ENCODE measurements at regions not wholly inside any gene's neighbourhood (a gene's known extent, or its start where the extent isn't known, plus 50 kb on each side); places are given as distances from the start of the nearest gene placed in this dataset.

GRCh38 chr7:46032353-46032752 is 111.3 kb upstream of the IGFBP3 start:
- DNase-seq (ENCODE audit: extremely low spot score, unreplicated experiment) = no peak
- no peaks in the 10 kb centered on the region for H3K27me3 Mint-ChIP-seq
- H3K4me3 Mint-ChIP-seq = no peak overlapping the region
- H3K9me3 Mint-ChIP-seq = no peaks in the 10 kb centered on the region
- H3K4me1 Mint-ChIP-seq (ENCODE audit: unreplicated experiment) = no peaks in the 10 kb centered on the region
- no peak overlapping the region for H3K27ac Mint-ChIP-seq
- H3K36me3 Mint-ChIP-seq = no peaks in the 10 kb centered on the region
- TF ChIP-seq CTCF (conservative IDR thresholded peaks at IDR 0.05) = no peak

GRCh38 chr7:46029111-46029704 is 108.1 kb upstream of the IGFBP3 start:
- no peak overlapping the region for H3K4me3 Mint-ChIP-seq
- H3K9me3 Mint-ChIP-seq = no peaks in the 10 kb centered on the region
- DNase-seq (ENCODE audit: extremely low spot score, unreplicated experiment) = no peak
- no peak for TF ChIP-seq CTCF (conservative IDR thresholded peaks at IDR 0.05)
- H3K27me3 Mint-ChIP-seq = no peaks in the 10 kb centered on the region
- H3K4me1 Mint-ChIP-seq (ENCODE audit: unreplicated experiment) = no peaks in the 10 kb centered on the region
- H3K36me3 Mint-ChIP-seq = no peaks in the 10 kb centered on the region
- no peak overlapping the region for H3K27ac Mint-ChIP-seq

GRCh38 chr7:46028246-46028645 is 107.2 kb upstream of the IGFBP3 start:
- Mint-ChIP-seq H3K4me1 (ENCODE audit: unreplicated experiment) (no peaks in the 10 kb centered on the region), H3K4me3 (no peak overlapping the region), H3K27ac (no peak overlapping the region), H3K9me3 (no peaks in the 10 kb centered on the region), H3K36me3 (no peaks in the 10 kb centered on the region), H3K27me3 (no peaks in the 10 kb centered on the region)
- no peak for DNase-seq (ENCODE audit: extremely low spot score, unreplicated experiment)
- no peak for TF ChIP-seq CTCF (conservative IDR thresholded peaks at IDR 0.05)

- H3K4me1 Mint-ChIP-seq (ENCODE audit: unreplicated experiment) = no peaks in the 10 kb centered on the region
- DNase-seq (ENCODE audit: extremely low spot score, unreplicated experiment) = no peak
- no peaks in the 10 kb centered on the region for H3K27me3 Mint-ChIP-seq
- TF ChIP-seq CTCF (conservative IDR thresholded peaks at IDR 0.05) = no peak
- H3K27ac Mint-ChIP-seq = no peak overlapping the region
- H3K36me3 Mint-ChIP-seq = no peaks in the 10 kb centered on the region
- H3K9me3 Mint-ChIP-seq = no peaks in the 10 kb centered on the region
- H3K4me3 Mint-ChIP-seq = no peak overlapping the region
Measured at GRCh38 chr7:46026741-46027140, 105.7 kb upstream of the IGFBP3 start.

GRCh38 chr7:46024263-46024916 is 103.3 kb upstream of the IGFBP3 start:
- no peaks in the 10 kb centered on the region for H3K27me3 Mint-ChIP-seq
- no peak for DNase-seq (ENCODE audit: extremely low spot score, unreplicated experiment)
- H3K4me3 Mint-ChIP-seq = no peak overlapping the region
- no peaks in the 10 kb centered on the region for H3K4me1 Mint-ChIP-seq (ENCODE audit: unreplicated experiment)
- H3K27ac Mint-ChIP-seq = no peak overlapping the region
- no peaks in the 10 kb centered on the region for H3K36me3 Mint-ChIP-seq
- no peak for TF ChIP-seq CTCF (conservative IDR thresholded peaks at IDR 0.05)
- H3K9me3 Mint-ChIP-seq = no peaks in the 10 kb centered on the region
